A673 (cell line): ENCODE measurements at regions not wholly inside any gene's neighbourhood (a gene's known extent, or its start where the extent isn't known, plus 50 kb on each side); places are given as distances from the start of the nearest gene placed in this dataset.

Experiments
- CTCF ChIP-seq: fragments of 300-800, 200-600 bp; sonication (generic); conservative IDR thresholded peaks from 2 replicates; pipeline ENCODE4 v1.5.1; 2017; ENCODE audit warnings: low read depth, mild to moderate bottlenecking, antibody characterized with exemption, low read length, moderate library complexity, mixed read lengths
- EZH2 ChIP-seq: fragments of 200-600 bp; sonication (generic); IDR thresholded peaks from 2 replicates; pipeline ENCODE4 v1.6.1; 2017; ENCODE audit warnings: borderline replicate concordance, low read depth, mild to moderate bottlenecking, mixed read lengths, antibody characterized with exemption, low read length; ENCODE audit not compliant: poor library complexity, severe bottlenecking

GRCh38 chr10:132475086-132475485 lies 62.5 kb upstream of the INPP5A start:
- TF ChIP-seq EZH2, result no peak
- no peak for TF ChIP-seq CTCF
